ENCODE measurements at regions not wholly inside any gene's neighbourhood (a gene's known extent, or its start where the extent isn't known, plus 50 kb on each side); places are given as distances from the start of the nearest gene placed in this dataset.

- no peak for DNase-seq (ENCODE audit: low read depth)
These were observed 59.1 kb upstream of the MAML3 start for GRCh38 chr4:140213116-140213515.

- DNase-seq (ENCODE audit: low read depth) = no peak
These were observed 58.7 kb upstream of the MAML3 start for GRCh38 chr4:140212646-140213045.

- no peak for DNase-seq (ENCODE audit: low read depth)
These were observed 58.2 kb upstream of the MAML3 start for GRCh38 chr4:140212194-140212593.

GRCh38 chr4:140211693-140212092 lies 57.7 kb upstream of the MAML3 start:
- no peak for DNase-seq (ENCODE audit: low read depth)

- DNase-seq (ENCODE audit: low read depth) = no peak
These were observed 57.2 kb upstream of the MAML3 start for GRCh38 chr4:140211161-140211560.

GRCh38 chr4:140208921-140209320 lies 54.9 kb upstream of the MAML3 start:
- no peak for DNase-seq (ENCODE audit: low read depth)
